Fibroblast of villous mesenchyme (primary cell): ENCODE measurements at regions not wholly inside any gene's neighbourhood (a gene's known extent, or its start where the extent isn't known, plus 50 kb on each side); places are given as distances from the start of the nearest gene placed in this dataset.

Experiments
- DNase-seq: peaks from one replicate; pipeline ENCODE4 v3.0.0-alpha.2; 2010; ENCODE audit warnings: low read depth
- H3K4me3 ChIP-seq: 2 replicates; pipeline ENCODE4 v1.5.1; 2011; ENCODE audit warnings: low read depth, mild to moderate bottlenecking, low read length
- CTCF ChIP-seq: IDR thresholded peaks from 2 replicates; pipeline ENCODE4 v1.5.1; 2012; ENCODE audit warnings: low read depth, mild to moderate bottlenecking, low read length; ENCODE audit not compliant: insufficient read depth

DNA sequence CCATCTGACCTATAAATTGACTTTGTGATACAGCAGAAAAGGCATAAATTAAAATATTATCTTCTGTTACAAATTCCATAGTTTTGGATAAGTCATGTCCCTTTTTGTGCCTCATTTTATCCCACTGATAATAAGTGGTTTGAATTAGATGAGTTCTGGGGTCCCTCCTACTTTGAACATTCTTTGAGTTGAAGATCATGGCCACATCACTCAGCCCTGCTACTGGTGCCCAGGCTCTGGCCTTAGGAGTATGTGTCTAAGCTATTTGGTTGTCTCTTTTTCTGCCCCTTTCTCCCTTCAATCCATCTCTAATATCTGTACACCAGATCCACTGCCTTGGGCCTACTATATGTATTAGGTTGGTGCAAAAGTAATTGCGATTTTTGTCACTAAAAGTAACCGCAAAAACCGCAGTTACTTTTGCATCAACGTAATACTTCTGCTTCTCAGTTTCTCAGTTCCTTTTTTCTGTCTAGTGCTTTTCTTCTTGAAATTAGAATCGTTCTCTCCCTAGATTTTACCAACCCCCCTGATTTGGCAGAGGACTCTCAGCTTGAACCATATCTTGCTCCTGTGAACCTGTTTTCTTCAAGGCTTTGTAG lies 362.5 kb upstream of the TNP1 start:
- no peak overlapping the region for H3K4me3 ChIP-seq
- DNase-seq = no peak
- TF ChIP-seq CTCF = no peak

DNA sequence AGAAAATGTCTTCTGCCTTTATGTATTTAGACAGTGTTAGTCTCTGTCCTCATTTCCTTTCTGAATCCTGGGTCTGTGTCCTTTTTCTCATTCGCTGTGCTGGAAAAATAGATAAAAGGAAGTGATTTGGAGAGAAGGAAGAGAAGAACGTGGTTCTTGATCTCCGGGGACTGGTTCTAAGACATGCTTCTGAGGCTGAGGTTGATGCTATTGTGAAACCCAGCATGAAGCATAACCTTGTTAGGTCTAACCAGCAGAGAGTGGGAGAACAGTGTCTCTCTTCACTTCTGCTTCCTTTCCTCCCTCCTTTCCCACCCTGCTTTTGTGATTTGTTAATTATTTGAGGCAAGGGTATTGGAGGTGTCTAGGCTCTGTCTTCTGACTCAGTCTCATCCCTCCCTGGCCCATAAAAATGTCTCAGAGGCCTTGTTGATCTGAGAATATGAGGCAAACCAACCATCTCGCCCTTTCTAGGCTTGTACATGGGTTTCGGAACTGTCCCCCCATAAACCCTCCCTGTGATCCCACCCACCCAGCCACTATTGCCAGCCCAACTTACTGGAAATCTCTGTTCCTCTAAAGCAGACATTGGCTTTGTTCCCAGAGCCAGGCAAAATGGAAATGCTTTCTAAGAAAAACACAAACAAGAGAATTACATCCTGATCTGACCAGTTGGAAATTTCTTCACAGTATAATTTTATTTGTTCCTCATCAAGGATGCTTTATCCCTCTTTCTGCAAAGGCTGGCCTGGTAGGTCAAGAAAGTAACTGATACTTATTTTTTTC lies 360.6 kb upstream of the TNP1 start:
- H3K4me3 ChIP-seq = no peak overlapping the region
- no peak for TF ChIP-seq CTCF
- peak; percentile 44 for DNase-seq

DNA sequence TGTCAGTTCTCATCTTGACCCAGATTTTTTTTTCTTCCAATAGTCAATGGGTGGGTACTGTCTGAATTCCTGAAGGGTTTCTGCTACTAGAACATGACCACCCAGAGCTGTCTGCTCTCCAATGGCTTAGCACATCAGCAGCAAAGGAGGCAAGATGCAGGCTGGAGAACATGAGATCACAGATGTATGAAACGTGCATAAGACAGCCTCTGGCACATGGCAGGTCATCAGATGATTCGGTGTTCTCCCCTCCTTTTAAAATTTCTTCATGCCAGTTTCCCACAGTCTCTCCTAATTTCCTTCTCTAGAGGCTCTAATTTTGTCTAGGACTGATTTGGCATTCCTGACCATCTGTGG lies 359.3 kb upstream of the TNP1 start:
- DNase-seq = no peak
- H3K4me3 ChIP-seq = no peak overlapping the region
- TF ChIP-seq CTCF = no peak

DNA sequence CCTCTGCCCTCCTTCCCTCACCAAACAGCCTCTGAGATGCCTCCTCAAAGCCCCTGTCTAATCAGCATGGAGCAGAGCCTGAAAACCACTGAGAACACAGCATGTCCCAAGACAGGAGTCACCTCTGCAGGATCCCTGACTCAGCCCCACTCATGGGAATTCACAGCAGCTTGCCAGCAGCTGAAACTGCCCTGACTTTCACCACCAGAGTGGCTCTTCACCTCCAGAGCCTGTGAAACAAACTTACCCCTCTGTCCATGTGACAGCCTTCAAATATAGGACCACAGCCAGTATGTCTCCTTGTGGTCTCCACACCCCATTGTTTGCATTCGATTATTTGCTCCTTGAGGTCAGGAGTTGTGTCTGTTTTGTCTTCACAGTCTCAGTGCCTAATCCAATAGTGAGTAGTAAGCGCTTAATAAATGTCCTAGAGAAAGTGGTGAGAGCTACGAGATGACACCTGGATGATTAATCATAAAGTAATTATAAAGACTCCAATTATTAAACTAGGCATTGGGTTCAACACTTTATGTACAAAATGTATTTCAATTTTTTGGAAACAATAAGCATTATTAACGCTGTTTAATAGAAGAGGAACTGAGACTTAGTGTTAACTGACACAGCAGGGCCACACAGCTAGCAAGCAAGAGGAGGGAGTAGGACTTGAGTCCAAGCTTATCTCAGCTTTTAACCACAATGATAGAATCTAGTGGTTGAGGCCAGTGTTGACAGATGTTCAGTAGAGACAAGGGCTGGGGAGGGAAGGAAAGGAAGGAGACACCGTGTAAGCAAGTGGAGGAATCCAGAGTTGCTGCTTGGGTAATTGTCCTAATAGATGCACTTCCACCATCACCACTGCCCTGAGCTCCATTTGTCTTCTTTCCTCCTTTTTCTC lies 358.7 kb upstream of the TNP1 start:
- no peak for TF ChIP-seq CTCF
- no peak overlapping the region for H3K4me3 ChIP-seq
- peak; percentile 84 for DNase-seq

GRCh38 chr2:217216982-217217381 lies 357.1 kb upstream of the TNP1 start:
- no peak for DNase-seq
- no peak for TF ChIP-seq CTCF
- H3K4me3 ChIP-seq = no peak overlapping the region

DNA sequence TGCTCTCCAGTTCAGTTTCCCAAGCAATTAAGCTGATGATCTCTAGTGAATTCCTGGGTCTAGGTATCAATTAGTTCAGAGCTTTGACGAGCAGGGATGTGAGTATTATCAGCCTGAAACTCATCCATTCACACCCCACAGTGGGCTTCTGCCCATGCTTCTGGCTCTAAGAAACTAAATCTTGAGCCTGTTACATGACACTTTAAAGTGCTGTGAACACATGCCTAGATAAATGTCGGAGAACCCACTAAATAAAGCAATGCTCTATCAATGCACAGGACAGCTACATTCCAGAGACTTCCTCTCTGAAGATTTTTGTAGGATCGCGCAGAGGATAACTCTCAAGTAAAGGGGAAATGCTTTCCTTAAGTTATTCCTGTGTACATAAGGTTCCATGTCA lies 356.5 kb upstream of the TNP1 start:
- no peak overlapping the region for H3K4me3 ChIP-seq
- no peak for TF ChIP-seq CTCF
- no peak for DNase-seq
